GM21526 (cell line): ENCODE measurements at regions not wholly inside any gene's neighbourhood (a gene's known extent, or its start where the extent isn't known, plus 50 kb on each side); places are given as distances from the start of the nearest gene placed in this dataset.

ENCODE experiments used
- ATAC-seq: cut with Tn5 transposase; IDR thresholded peaks from one replicate; pipeline ENCODE4 v1.9.1; 2021; ENCODE audit warnings: moderate library complexity; ENCODE audit not compliant: unreplicated experiment, low FRiP score

DNA sequence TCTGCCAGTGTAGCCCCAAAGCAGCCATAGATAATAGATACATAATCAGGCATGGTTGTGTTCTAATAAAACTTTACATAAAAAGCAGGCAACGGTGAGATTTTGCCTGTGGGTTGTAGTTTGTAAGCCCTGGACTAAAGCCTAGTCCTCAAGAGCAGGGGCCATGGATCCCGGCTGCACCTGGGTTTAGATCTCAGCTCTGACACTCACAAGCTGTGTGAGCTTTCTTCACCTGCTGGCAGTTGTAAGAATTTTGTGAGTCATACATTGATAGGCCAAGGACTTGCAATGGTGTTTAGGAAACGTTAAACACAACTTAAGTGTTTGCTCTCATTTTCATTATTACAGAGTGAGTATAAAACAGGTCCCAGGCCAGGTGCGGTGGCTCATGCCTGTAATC is 395.8 kb upstream of the TBX3 start:
- ATAC-seq = no peak

DNA sequence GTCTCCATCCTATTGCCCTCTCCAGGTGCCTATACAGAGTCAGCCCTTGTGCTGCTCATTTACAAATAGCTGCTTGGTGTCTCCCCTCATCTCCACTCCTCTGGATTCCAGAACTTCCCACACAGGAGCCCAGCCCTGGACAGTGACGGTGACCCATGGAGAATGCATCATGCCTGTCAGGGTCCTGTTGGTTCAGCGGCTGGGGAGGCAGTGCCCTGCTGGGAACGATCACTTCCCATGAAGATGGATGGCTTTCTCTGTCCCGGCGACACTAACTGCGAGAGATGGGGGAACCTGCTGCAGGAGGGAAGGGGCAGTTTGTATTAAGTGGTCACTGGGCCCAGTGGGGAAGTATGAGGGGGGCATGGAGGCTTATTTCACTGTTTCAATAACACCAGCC is 395.0 kb upstream of the TBX3 start:
- ATAC-seq = no peak

DNA sequence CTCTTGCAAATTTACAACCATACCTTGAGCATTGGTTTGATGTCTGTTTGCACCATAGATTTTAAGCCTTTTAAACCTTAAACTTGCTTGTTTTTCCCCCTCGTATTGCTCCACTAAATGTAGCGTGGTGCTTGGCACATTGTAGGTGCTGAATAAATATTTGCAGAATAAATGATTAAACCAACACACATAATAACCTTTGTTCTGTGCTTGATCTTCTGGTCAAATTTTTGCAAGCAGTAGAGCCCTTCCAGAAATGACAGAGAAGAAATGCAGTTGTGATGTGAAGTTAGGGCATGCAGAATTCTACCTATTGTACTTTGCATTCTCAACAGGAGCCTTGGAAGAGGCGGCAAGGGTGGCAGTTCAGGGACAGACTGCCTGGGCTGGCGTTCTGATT is 394.4 kb upstream of the TBX3 start:
- ATAC-seq = no peak

DNA sequence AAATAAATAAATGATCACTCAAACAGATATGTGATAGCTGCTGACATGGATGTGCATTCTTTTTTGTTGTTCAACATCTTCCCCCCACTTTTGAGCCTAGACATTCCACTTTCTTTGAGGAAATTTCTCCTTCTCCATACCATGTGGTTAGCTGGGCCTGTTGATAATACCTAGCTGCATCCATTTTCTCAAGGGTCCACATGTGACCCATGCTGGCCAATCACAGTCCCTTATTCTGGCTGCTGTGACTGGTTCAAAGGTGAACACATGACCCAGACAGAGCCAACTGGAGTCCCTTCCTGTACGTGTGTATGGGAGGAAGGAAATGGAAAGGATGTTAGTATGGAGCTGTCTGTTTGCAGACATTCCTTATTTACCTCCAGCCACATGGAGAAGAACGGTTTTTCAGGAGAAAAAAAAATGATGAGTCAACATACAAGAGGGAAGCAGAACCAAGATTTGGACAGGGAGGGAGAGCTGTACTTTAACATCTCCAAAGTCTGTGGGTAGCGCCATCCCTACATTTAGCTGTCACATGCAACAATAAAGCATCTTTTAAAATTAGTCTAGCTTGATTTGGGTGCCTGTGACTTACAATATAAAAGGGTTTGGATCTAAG is 391.7 kb upstream of the TBX3 start:
- ATAC-seq = no peak

DNA sequence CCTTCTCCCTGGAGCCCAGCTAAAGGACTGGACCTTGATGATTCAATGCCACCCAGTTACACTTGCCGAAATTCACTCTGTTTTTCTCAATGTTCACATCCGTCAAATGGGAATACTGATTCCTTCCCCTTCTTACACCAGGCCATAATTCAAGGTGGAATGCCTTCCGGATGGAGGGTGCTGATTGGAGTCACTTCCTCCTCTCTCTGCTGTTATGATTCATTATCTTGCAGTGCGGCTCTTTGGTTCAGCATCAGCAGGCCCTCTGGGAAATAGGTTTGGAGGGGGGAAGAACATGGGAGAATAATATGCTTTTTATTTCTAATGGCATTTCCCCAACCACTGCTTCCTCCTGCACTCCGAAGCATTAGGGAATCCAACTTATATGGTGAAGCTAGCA is 390.6 kb upstream of the TBX3 start:
- no peak for ATAC-seq

DNA sequence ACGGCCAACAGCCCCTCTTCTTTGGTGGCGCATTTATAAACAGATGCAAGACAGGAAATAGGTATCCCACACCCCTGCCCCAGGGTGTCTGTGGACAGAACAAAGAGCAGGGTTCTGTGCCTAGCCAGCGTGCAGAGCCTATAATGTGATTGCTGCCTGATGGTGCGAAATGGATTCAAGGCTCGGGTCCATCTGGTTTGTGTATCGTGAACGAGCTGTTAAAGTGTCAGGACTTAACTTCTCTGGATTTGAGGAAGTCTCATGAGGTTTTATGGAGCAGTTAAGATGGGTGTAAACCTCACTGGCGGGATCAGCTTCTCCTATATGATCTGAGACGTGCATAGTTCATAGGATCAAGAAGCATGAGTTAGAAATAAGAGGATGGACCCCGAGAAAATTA is 388.7 kb upstream of the TBX3 start:
- ATAC-seq = no peak

DNA sequence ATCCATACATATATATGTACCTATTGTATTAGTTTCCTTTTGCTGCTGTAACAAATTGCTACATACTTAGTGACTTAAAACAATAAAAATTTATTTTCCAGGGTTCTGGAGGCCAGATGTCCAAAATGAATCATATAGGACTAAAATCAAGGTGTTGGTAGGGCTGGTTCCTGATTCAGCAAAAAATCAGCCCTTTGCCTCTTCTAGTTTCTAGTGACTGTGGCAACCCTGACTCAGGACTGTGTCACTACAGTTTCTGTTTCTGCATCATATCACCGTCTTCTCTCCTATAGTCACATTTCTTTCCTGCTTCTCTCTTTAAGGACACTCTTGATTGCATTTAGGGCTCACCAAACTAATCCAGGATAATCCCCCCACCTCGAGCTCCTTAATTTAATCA is 386.3 kb upstream of the TBX3 start:
- ATAC-seq = no peak

DNA sequence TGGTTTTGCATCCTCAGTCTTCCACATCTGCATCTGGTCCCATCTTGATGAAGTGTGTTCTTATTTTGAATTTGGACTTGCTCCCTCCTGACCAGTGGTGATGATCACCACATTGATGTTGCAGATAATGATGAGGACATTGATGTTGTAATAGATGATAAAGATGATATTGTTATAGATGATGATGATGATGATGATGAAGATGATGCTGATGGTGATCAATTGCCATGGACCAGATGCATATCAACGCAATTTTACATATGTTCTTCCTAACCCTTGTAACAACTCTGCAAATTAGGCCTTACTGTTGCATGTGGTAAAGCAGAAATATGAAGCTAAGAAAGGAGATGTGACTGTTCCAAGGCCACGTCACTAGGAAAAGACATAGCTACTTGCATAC is 380.3 kb upstream of the TBX3 start:
- ATAC-seq = no peak

DNA sequence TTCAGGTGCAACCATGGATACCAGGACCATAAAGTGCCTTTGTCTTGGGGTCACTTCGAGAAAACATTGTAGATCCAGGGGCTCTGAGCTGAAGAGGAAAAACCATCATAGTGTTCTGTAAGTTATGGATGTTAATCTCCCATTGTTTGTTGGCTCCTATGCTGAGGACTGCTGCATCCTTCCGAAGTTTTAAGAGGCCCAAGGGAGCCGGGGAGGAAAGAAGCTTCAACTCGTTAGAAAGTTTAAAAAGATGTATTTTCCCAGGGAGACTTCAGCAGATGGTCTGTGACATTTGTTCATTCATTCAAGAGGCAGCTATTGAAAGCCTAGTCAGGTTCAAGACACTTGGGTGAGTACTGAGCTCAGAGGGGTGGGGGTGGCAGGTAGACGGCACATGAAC is 378.8 kb upstream of the TBX3 start:
- no peak for ATAC-seq

DNA sequence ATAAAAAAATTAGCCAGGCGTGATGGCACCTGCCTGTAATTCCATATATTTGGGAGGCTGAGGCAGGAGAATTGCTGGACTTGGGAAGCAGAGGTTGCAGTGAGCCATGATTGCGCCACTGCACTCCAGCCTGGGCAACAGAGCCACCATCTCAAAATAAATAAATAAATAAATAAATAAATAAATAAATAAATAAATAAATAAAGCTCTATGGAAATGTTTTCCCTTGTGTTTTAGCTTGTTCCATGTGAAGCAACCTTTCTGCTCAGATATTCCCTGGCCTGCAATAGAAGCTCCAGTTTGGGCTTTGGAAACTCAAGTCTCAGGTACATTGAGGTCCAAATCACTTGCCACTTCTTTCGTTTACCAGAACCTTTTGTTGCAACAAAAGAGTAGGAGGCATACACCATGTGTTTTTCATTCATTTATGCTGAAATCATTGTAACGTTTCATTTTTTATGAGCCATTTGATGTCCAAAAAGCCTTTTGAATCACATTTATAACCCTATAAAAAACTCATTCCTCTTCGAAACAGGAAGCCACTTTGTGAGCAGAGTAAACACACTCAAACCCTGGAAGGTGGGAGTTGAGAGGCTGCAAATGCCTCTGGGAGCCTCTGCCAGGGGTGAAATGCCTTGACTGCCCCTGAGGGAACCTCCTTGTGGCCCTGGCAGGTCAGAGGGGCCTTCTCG is 376.6 kb upstream of the TBX3 start:
- ATAC-seq = no peak

DNA sequence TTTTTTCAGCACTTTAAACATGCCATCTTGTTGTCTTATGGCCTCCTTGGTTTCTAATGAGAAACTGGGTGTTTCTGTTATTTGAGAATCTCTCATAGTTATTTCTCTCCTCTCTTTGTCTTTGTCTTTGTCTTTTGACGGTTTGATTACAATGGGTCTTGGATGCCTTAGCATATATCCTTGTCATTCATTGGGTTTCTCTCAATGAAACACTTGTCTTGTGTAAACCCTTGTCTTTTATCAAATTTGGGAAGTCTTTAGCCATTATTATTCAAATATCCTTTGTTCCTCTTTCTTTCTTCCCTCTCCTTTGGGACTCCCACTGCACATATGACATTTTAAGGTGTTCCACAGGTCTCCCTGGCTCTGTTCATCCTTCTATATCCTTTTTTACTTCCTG is 373.5 kb upstream of the TBX3 start:
- no peak for ATAC-seq

DNA sequence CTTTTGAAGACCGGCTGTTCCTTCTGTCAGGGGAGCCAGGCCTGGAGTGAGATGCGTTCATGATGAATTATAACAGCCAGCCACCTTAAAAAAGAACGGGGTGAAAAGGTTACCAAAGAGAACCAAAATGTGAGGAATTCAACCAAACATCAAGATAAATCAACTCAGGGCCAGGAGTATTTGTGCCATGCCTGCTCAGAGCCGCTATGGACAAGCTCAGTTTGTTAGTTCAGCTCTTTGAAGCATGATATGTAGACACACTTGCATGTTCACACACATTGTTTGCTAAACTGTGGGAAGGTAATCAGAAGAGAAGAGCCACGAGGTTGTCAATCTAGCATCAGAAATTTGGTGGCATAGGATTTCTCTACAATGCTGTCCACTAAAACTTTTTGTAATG is 367.4 kb upstream of the TBX3 start:
- no peak for ATAC-seq

DNA sequence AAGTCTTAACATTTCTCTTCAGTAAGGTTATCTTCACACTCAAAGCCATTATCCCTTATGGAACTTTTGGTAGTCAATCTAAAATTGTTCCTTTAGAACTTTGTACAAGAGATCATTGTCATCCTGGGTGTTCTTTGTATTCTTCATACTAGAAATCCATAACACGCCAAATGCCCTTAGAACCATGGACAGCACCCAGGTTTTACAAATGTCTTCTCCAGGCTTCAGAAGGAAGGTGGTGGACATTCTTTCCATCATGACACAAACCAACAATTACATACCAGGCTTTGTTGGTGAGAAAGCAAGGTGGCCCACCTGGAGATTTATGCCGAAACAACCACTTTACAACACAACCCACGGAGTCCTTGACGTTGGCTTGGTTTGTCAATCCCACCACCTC is 365.6 kb upstream of the TBX3 start:
- no peak for ATAC-seq

DNA sequence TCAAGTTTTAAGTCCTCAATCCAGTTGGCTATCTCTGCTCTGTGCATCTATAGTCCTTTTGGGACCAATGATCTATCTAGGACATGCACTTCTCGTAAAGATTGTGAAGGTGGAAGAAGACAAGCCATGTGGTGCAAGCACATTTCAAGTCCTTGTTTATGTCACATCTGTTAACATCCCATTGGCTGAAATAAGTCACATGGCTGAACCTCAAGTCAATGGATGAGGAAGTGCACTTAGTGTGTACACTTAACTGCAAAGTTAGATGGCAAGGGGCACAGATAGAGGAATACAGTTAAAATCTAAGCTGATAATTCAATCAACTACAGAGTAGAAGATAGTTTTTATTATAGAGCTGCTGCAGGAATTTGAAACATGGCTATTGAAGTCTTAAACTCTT is 362.8 kb upstream of the TBX3 start:
- ATAC-seq = no peak

DNA sequence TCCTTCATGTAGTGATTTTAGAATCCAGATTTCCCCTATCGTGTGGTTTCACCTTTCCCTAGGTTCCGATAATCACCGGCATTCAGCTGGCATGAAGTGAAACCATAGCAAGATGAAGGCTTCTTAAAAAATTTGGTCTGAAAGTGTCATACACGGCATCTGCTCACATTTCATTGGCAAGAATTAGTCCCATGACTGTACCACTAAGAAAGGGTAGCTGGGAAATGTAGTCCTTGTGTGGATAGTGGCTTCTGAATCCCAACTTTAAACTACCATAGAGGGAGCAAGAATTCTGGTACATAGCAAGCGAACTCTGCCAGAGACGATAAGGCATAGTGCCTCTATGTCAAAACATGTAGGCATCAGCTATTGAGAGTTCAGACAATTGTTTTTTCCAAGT is 360.1 kb upstream of the TBX3 start:
- ATAC-seq = no peak

DNA sequence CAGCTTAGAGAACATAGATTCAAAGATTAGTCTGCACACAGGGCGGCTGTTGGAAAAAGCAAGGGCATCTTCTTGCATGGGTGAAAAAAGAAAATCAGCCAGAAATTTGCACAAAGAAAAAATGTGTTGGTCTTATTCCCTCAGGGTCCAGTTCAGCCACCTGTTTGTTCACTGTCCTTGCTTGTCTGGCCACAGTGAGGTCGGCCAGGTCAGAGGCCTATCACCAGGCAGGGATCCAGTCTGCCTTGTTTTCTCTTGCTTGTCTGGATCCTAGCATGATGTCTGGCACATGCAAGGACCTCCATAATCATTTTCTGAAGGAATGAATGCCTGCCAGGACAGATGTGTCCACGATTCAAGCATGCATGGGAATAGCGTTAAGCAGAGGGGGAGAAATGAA is 359.1 kb upstream of the TBX3 start:
- no peak for ATAC-seq

DNA sequence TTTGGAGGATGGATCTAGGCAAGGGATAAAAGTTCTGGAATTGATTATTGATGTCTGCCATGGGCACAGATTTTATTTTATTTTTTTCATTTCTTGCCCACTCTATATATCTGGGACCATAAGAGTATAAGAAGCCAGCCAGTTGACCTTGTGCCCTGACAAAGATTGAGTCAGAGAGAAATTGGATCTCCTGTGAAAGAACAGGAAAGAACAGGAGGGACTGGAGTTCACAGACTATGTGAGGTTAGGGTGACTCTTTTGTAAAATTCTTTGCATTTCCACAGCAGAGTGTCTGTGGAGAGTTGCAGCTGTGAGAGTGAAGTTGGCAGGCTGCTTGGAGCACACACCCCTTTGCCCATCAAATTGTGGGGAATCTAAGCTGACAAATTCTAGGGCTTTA is 358.4 kb upstream of the TBX3 start:
- no peak for ATAC-seq

DNA sequence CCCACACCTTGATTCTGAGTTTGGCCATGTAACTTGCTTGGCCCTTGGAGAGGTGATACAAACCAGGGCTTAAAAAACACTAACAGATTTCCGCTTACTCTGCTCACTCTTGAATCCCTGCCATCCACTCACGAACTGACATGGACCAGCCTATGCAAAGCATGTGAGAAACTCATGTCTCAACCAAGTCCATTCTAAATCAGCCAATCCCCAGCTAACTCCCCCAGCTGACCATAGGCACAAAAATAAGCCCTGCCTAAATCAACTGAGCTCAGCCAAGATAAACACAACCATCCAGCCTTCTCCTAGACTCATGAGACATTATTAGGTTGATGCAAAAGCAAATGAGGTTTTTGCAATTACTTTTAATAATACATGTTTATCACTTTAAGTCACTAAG is 353.9 kb upstream of the TBX3 start:
- ATAC-seq = no peak

DNA sequence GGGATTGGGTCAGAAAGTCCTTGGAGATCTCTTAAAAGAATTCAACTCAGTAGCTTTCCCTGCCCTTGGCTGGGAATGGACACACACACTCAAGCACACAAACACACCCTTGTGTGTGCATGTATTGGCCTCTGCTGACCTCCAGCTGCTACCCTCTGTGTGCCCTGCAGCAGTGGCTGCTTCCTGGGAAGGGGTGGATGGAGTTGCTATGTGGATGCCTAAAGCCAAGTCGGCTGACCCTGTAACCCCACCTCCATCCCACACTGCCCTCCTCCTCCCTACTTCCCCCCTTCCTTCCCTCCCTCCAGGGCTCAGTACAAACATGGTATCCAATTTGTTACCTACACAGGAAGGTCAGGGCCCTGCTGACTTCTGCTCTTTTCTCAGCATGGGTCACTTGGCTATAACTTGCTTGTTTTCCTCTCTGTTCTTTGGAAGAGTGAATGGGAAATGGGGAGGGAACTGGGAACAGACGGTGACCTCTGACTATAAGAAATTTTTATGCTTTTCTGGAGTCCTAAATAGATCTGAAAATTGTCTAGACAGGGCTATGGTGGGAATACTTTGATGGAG is 351.6 kb upstream of the TBX3 start:
- ATAC-seq = no peak

DNA sequence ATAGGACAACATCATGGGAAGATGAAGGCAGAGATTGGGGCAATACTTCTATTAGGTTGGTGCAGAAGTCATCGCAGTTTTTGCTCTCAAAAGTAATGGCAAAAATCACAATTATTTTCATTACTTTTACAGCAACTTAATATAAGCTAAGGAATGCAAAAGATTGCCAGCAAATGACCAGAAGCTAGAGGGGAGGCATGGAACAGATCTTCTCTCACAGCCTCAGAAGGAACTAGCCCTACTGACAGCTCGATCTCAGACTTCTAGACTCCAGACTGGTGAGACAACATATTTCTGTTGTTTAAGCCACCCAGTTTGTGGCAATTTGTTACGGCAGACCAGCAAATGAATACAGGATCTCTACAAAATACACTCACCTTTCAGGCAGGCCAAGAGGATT is 348.5 kb upstream of the TBX3 start:
- ATAC-seq = no peak

DNA sequence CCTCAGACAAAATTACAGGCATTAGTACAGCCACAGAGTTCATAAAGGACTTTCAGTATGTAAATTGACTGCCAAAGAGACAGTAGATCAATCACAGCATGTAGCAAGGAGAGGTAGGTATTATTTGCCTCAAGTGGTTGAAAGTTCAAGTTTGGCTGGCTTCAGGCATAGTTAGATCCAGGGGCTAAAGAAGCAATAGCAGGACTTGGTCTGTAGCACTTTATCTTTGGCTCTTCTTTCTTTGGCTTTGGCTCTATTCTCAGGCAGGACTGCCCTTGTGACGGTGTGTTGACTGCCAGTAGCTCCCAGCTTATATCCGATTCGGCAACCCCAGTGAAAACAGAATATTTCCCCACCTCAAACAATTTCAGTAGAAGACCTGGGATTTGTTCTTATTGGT is 346.0 kb upstream of the TBX3 start:
- ATAC-seq = no peak

DNA sequence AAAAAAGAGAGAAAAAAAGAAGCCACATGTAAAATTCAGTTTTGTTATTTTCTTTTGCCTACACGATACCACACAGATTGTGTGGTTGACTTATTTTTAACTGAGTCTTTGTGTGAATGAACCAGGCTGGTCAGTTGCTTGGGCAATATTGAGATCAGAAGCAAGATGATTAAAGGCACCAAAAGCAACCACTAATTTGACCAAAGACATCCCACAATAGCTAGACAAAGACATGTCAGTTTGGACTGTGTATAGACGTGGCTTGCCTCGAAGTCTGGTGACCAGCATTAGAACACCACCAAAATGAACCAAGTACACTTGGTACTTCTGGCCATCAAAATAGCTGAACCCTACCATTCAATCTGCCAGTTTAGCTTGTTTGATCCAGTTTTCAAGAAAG is 340.6 kb upstream of the TBX3 start:
- no peak for ATAC-seq
